ENCODE measurements at regions not wholly inside any gene's neighbourhood (a gene's known extent, or its start where the extent isn't known, plus 50 kb on each side); places are given as distances from the start of the nearest gene placed in this dataset.

DNA sequence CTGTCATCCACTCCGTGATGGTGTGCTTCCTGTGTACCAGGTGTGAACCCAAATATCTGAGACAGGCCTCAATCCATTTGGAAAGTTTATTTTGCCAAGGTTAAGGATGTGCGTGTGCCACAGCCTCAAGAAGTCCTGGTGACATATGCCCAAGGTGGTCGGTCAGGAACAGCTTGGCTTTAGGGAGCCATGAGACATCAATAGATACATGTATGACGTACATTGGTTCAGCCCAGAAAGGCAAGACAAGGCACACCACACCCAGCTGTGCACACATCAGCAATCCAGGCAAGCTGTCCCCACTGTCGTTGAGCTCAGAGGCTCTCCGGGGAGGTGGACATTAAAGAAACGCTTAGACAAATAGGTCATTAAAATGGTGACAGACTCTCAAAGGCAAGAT, 56.8 kb upstream of the SHANK2 start:
- no peak for DNase-seq

- no peak for DNase-seq
These were observed 55.7 kb upstream of the SHANK2 start for GRCh38 chr11:71307811-71308645.

DNA sequence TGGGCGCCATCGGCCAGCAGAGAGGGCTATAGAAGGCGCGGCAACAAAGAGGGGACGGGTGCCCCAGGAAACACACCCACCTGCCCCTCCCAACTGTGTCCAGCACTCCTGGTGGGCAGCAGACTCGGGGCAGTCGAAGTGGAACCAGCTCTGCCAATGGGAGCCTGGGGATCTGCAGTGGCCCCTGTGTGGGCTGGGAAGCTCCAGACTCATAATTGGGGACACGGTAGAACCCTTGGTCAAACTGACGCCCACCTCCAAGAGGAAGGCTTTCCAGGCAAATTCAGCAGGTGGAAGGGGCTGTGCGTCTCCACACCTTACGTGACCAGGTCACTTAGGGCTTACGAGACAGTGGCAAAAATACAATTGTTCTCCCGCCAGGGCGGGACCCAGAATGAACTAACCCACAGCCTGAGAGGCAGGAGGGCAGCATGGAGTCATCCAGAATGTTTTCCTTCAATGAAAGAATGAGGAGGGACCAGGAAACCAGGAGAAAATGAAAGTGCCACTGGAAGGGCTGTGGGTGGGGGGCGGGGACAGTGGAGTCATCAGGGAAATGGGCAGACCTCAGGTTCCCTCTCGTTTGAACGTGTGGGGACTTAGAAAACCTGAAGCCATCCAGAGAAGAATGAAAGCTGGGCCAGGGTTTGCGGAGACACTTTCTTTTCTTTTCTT, 53.2 kb upstream of the SHANK2 start:
- DNase-seq, result no peak

DNA sequence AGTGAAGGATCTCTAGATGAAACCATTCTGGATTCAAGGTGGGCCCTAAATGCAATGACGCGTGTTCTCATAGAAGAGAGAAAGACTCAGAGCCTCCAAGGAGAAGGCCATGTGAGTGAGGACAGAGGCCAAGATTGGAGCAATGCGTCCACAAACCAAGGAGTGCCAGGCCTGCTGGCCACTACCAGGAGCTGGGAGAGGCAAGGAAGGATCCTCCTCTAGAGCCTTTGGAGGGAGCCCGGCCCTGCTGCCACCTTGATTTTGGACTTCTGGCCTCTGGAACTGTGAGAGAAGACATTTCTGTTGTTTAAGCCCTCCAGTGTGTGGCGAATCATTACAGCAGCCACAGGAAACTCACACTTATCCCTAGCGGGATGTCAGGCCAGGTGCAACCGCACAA, 52.7 kb upstream of the SHANK2 start:
- no peak for DNase-seq

DNA sequence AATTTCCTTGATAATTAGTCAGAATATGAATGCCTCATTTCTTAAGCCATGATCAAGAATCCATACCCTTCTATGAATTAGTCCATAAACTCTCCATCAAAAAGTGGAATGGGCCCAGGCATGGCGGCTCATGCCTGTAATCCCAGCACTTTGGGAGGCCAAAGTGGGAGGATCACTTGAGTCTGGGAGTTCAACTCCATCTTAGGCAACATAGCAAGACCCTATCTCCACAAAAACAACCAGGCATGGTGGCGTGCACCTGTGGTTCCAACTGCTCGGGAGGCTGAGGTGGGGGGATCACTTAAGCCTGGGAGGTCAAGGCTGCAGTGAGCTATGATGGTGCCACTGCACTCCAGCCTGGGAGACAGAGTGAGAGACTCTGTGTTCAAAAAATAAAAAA, 52.1 kb upstream of the SHANK2 start:
- DNase-seq, result no peak

DNA sequence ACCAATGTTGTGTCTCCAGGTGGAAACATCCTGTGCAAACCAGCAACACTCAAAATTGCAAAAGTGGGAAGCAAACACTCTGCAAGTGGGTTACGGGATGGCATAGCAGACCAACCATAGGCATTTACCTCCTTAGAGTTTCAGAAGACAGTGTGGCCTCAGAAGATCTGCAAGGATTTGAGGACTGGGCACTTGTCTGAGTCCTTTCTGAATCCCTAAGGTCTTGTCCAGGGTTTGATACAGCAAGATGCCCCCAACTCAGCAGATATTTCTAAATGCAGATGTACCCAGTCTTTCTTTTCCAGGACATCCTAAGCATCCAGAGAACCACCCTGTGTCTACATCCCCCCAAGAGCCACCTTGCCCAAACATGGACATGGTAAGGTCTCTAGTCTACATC, 51.7 kb upstream of the SHANK2 start:
- no peak for DNase-seq

GRCh38 chr11:71302911-71303310, 50.5 kb upstream of the SHANK2 start:
- no peak for DNase-seq

DNA sequence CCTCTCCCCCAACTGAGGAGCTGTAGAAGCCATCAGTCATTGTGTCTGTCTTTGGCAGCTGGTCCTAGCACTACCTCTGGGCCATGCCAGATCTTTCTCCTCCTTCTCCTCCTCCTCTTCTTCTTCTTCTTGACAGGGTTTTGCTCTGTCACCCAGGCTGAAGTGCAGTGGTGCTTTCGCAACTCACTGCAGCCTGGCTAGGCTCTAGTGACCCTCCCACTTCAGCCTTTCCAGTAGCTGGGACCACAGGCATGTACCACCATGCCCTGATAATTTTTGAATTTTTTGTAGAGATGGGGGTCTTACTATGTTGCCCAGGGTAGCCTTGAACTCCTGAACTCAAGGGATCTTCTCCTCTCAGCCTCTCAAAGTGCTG, 50.1 kb upstream of the SHANK2 start:
- no peak for DNase-seq

Measured in NCI-H2029 treated with DMSO at 0.1 percent for 48 hours (cell line).